GM18909 (cell line): ENCODE measurements at regions not wholly inside any gene's neighbourhood (a gene's known extent, or its start where the extent isn't known, plus 50 kb on each side); places are given as distances from the start of the nearest gene placed in this dataset.
"Not testable (repeated sequence)": the region's sequence is repeated elsewhere in the genome, so short reads cannot be mapped to it uniquely, and the experiment has no call there.

Source experiments
- ATAC-seq: cut with Tn5 transposase; IDR thresholded peaks from one replicate; pipeline ENCODE4 v1.9.1; 2021; ENCODE audit warnings: mild to moderate bottlenecking; ENCODE audit not compliant: unreplicated experiment, poor library complexity

DNA sequence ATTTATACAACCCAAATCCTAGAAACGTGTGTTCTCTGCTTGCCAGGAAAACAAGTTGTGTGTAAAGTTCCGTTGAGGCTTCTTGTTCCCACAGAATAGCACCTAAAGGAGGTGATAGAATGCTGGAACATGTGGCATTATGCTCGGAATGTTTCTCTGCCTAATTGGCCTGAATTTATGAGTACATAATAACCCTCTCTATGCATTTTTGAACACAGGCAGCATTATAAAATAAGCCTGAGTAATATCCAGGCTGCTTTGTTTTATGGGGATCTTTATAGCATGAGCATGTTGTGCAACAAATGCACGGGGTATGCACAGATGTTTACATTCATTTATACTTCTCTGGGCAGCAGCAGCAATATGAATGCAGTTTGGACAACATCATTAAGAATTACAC is 385.7 kb downstream of the MBD2 start:
- no peak for ATAC-seq

DNA sequence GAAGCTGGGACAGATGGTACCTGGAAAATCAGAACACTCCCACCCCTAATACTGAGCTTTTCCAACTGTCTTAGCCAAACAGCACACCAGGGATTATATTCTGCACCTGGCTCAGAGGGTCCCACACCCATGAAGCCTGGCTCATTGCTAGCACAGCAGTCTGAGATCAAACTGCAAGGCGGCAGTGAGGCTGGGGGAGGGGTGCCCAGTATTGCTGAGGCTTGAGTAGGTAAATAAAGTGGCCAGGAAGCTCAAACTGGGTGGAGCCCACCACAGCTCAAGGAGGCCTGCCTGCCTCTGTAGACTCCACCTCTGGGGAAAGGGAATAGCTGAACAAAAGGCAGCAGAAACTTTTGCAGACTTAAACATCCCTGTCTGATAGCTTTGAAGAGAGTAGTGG is 403.3 kb downstream of the MBD2 start:
- not testable (repeated sequence) for ATAC-seq

DNA sequence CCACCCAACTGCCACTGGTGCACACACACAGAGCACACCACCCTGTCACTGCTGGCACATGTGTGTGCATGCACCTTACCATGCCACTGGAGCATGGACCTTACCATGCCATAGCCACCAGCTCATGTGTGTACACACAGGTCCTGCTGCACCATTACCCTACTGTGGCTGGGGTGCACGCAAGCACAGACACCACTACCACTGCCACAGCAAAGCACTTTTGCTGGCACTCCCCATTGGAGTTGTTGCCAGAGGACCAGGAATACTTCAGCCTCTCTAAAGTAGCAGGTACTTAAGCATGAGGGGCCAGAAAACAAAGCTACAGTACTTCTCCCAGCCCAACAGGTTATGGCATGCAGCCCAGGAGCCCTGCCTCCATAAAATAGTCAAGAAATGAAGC is 404.8 kb downstream of the MBD2 start:
- ATAC-seq: no peak

DNA sequence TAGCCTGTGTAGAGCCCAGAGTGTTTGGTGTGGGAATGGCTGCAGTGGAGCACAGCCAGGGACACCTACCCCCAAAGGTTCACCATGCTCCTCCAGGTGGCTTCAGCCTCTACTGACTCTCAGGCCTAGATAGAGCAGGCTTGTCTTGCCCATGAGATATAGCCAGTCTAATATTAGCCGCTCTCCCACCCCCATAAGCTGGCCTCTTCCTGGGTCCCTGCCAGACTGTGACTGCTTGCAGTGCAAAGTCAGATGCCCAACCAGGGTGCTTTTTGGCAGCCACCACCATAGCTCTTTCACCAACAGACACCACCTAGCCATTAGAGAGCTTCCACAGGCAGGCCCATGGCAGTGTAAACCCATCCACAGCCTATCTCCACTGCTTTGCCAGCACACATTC is 405.3 kb downstream of the MBD2 start:
- no peak for ATAC-seq

DNA sequence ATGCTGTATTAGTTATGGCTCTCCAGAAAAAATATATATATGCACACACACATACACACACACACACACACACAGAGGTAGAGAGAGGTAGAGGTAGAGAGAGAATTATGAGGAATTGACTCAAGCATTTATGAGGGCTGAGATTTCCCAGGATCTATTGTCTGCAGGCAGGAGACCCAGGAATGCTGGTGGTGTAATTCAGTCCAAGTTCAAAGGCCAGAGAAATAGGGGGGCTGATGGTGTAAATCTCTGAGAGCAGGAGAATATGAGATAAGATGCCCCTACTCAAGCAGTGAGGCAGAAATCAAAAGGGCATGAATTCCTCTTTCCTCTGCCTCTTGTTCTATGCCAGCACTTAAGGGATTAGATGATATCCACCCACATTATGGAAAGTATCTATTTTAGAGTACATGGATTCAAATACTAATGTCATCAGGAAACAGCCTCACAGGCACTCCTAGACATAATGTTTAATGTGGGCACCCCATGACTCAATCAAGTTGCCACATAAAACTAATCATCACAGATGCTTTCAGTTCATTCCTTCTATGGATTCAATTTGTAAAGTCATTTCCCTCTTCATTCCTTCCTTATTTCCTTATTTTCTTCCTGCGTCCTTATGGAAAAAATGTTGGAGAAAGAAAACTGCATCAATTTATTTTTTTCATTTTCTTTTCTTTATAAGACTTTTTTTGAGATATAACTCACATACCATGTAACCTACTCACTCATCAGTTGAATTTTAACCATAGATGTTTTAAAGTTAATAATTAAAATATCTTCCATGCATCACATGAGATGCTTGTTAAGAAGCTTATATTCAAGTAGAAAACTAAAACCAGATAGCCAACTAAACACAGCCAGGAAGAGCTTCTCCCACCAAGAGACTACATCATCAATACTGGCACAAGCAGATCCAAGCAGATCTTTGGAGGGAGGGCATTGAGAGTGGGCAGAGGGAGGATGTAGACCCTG is 406.2 kb downstream of the MBD2 start:
- ATAC-seq: no peak

DNA sequence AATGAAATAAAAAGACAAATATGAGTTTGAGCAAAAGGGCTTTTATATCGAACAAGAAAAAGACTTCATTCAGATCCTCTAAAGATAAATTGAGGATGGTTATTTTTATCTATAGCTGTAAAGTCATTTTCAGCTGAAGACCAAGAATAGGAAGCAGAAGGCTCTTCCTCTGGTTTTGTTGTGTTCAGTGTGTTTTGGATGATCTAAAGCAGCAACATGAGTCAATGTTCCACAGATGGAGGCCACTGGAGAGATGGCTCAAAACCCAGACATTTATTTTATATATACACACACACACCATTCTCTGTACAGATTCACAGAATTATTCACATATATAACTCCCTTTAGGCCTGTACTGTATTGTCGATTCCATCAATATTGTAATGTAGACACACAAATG is 424.3 kb downstream of the MBD2 start:
- no peak for ATAC-seq

DNA sequence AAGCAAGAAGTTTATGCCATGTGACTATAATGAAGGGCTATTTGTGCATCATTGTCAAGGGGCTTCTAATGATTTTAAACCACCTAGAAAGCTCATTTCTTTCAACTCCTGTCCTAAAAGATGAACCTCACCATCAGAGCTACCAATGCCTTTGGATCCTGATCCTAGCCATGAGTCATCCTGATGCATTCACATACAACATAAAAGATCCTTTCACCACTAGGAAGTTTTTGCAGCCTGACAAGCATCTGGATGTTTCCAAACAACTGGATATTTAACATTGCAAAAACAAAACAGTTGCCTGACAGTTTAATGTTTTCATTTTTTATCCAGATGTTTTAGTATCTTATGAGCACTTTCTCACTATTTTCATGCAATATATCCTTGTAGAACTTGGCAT is 425.3 kb downstream of the MBD2 start:
- no peak for ATAC-seq

DNA sequence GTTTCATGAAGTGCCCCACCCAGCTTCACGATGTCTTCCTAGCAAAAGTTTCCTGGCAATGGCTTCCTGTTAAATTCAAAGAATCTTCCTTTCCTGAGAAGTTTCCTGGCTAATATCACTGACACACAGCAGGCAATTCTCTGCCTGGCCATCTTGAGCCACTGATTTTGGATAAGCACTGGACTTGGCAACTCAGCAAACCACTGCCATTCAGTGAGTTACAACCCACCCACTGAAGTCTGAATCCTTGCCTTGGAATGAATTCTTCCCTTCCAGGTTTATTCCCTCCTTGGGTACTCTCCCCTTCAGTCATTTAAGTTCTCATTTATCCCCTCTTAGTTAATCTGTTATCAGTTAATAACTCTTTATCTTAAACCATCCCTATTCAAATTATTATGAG is 426.0 kb downstream of the MBD2 start:
- ATAC-seq: no peak

DNA sequence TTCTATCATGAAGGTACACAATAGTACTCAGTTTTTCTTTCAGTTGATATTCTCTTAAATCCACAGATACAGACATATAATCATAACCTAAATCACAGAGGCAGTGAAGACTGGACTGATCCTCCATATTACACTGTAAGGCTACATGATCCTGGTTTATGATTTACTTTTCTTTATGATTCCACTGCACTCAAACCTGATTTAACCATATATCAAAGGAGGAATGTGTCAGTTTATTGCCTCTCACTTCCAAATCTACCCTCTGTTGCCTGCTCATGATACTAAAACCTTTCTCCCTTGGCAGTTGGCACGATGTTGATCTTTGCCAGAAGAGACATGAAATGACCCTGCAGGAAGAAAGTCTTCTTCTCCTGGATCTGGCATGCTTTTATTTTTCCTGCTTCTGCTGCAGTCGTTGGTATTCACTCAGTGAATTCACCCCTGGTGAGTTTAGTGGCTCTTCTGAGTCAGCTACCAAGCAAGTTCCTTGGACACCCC is 426.4 kb downstream of the MBD2 start:
- no peak for ATAC-seq

DNA sequence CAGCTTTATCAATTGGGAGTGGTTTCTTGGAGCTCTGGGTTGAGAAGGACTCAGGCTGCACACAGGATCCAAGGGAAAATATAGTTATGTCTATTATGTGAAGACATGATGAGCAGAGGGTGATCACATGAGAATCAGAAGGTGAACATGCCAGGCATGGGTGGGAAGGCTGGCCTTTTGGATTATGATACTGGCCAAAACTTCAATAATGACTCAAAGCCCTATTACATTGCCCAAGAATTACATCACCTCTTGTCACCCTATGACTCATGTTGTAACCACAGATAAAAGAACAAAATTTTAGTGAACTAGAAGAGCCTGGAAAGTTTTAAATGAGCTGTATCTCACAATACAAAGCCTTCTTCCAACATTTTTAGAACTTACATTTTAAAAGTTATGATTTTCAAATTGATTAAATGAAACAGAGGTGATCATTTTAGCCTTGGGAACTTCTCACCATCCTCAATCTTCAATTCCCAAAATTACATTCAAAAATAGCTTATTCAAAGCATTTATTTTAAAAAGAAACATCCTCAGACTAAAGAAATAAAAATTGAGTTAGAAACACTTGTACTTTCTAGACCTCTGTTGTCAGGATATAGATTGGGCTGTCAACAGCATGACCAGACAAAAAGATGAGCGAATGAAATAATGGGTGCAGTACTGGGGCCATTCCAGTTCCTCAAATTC is 428.3 kb downstream of the MBD2 start:
- peak; percentile 79 for ATAC-seq

DNA sequence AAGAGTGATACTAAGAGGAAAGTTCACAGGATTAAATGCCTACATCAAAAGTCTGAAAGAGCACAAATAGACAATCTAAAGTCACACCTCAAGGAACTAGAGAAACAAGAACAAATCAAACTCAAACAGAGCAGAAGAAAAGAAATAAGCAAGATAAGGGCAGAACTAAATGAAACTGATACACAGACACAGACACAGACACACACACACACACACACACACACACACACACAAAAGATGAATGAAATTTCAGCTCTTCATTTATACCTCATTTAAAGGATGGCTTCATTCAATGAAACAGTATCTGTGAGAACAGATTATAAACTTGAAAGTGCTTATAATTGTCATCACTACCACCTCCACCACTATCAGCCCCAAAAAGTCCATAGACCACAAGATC is 428.9 kb downstream of the MBD2 start:
- no peak for ATAC-seq

DNA sequence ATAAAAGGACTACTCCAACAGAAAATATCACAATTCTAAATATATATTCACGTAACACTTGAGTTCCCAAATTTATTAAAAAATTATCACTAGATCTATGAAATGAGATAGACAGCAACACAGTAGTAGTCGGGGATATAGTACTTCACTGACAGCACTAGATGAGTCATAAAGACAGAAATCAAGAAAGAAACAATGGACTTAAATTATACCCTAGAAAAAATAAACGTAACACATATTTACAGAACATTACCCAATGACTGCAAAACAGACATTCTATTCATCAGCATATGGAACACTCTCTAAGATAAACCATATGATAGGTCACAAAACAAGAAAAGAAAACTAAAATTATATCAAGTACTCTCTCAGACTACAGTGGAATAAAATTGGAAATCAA is 429.4 kb downstream of the MBD2 start:
- ATAC-seq: no peak

DNA sequence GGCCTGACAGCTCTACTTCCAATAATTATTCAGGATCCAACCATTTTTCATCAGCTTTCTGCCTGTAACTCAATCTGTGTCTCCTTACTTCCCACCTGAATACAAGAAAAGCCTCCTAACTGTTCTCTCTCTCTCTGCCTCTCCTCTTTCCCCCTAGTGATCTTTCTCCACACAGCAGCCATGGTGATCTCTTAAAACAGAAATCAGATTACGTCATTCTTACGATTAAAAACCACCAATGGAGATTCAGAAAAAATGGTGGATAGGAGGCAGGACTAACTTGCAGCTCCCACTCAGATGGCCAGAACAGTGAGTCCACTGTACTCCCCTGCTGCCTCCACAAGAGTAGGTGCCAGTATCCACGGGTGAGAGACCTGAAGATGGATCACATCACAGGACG is 431.7 kb downstream of the MBD2 start:
- no peak for ATAC-seq

DNA sequence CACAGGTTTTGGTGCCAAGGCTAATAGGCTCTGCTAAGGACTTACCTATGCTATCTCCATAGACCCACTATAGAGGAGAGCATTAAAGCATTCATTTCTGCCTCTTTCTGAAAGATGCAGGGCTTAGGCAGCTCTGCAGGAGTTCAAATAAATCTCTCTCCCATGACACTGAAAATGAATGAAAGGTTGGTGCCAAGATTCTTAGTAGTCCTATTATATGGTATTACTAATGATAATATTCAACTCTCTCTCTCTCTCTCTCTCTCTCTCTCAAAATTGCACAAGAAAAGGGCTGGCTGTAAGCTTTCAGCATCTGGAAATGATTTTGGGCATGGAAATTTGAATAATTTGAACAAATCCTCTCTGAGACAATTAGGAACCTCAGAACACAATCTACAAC is 433.7 kb downstream of the MBD2 start:
- ATAC-seq: no peak

DNA sequence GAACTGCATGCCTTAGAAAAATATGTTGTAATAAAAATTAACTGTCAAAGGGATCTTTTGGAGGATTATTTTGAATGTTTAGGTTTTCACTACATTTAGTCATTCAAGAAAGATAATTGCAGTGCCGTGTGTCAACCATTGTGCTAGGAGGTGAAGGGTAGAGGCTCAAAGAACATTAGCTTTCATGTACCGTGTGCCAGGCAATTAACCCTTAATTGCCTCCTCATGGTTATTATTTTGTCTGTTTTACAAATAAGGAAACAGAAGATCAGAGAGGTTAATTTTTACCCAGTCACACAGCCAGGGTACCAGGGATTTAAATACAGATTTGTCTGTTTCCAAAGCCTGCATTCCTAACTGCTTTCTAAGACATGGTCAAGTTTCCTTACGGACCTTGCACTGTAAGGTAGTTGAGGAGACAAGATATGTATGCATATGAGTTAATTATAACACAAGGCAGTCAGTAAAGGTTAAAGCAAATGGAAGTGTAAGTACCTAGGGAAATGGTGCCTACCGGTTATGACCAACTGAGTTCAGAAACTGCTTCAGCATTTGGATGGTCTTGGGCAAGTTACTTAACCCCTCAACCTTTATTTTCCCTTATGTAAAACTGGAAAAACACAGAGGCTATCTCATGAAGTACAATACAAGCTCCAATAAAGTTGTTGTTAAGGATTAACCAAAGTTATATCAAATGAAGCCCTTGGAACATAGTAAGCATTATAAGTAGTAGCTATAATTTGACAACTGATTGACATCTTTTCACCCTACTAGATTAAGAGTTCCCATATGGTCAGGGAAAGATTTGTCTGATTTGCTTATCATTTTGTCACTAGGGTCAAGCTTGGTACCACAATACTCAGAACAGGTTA is 434.9 kb downstream of the MBD2 start:
- no peak for ATAC-seq

DNA sequence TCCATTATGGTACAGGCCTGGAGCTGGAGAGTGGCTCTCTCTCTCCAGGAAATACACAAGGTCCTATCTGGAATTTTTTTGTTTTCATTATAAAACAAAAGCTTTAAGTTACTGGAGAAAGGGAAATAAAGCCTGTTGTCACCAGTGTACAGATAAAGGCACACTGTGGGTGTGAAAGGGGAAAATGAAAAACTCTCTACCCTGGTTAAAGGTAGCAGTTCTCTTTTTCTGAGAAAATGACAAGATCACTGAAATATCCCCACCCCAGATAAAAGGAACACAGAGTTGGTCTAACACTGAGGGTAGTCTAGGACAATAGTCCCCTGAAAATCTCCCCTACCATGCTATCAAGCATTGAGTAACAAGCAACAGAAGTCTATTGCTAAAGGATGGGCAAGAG is 438.7 kb downstream of the MBD2 start:
- ATAC-seq: no peak

DNA sequence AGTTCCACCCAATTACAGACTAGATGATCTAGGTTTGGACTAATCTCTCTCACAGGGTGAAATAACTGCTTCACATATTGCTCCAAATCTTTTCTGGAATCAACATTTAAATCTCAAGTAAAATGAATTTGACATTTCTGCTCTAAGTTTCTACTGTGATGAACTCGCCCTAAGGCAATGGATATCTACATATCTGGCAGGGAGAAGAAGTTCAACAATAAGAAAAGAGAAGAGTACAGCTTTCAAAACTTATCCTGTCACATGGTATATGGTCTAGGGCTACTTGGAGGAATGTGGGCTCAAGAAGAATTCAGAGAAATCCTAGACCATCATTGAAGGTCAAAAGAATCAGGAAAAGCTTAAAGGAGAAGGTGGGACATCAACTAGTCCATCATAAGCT is 440.2 kb downstream of the MBD2 start:
- ATAC-seq: no peak

DNA sequence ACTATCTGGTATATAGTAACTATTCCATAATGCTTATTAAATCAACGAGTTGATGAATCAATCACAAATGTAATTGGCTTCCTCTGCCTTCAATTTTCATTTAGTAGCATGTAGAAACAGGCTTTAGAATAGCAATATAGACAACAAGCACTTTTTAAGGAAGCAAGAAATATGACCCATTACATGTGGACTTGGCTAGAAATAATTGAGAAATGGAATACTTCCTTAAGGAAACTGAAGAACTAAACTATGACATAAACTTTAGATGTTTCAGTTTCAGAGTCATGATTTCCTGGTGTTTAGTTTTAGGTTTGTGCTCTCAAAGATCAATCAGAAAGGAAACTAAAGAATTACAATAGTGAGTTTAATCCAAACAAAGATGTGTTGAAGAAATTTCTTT is 443.8 kb downstream of the MBD2 start:
- no peak for ATAC-seq

DNA sequence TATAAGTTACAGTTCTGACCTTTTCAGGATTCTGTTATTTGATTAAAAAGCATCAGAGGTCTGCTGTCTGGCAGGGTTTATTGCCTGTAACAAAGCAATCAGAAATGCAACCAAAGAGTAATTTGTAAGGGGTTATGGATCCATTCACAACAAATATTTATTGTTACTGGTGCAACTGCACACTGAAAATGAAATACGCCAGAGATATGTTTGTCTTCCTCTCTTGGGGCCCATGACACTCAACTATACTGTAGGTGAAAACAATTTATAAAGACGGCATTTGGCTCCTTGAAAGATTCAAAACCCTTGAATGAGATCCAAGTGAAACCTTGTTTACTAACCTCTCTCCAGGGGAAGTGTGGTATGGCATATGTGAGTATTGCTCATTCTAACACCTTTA is 452.2 kb downstream of the MBD2 start:
- no peak for ATAC-seq

DNA sequence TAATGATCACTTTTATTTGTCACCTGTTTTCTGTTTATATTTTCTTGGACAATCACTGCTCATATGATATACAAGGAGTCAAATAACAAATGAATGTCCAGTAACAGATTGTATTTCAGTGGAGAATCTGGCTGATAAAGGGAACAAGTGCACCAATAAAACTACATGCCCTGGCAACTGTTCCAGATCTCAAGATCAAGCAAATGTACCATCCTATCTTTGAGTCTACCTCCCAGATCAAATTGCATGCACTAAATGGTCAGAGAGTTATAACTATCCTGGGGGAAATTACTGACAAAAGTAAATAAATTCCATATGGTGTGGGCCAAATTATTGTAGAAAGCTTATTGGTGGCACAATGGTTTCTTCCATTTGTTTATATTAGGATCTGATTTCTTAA is 452.8 kb downstream of the MBD2 start:
- ATAC-seq: no peak

DNA sequence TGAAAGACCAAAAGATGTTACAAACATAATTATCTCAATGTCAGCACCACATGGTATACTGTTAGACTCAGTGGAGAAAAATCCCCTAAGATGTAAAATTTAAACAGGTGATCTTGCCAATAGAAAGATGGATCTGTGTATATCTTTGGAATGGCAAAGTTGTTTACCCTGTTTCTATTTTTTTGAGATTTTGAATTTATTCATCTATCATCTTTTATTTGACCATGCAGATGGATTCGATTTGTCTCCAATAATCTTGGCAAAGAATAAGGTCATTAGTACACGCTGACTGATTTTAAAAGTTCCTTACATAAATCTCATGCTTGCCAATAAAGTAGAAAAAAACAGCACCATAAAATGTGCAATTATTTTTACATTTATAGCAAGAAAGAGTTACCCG is 459.3 kb downstream of the MBD2 start:
- ATAC-seq: no peak
